Epithelial cell of esophagus (primary cell): ENCODE measurements at regions not wholly inside any gene's neighbourhood (a gene's known extent, or its start where the extent isn't known, plus 50 kb on each side); places are given as distances from the start of the nearest gene placed in this dataset.
A peak's percentile ranks its signal among the peaks of the same experiment; 100 is the strongest.
"Not testable (repeated sequence)": the region's sequence is repeated elsewhere in the genome, so short reads cannot be mapped to it uniquely, and the experiment has no call there.

Experiments
- DNase-seq: peaks from one replicate; pipeline ENCODE4 v3.0.0; 2010; ENCODE audit warnings: low read depth
- H3K4me3 ChIP-seq: 2 replicates; pipeline ENCODE4 v1.5.1; 2011; ENCODE audit warnings: mild to moderate bottlenecking, low read length, control low read depth
- CTCF ChIP-seq: IDR thresholded peaks from 2 replicates; pipeline ENCODE4 v1.5.1; 2011; ENCODE audit warnings: low read depth, mild to moderate bottlenecking, low read length, control low read depth, inconsistent platforms; ENCODE audit not compliant: insufficient read depth; ENCODE audit errors: missing control alignments

- TF ChIP-seq CTCF = no peak
- no peak overlapping the region for H3K4me3 ChIP-seq
- no peak for DNase-seq
Observed at GRCh38 chr1:188708795-188709535, 1768.7 kb downstream of the BRINP3 start.

- peak; percentile 33 for TF ChIP-seq CTCF
Observed at GRCh38 chr1:188715566-188715965, 1762.1 kb downstream of the BRINP3 start.

GRCh38 chr1:188719735-188720134 is 1757.9 kb downstream of the BRINP3 start:
- no peak for TF ChIP-seq CTCF
- DNase-seq = no peak
- no peak overlapping the region for H3K4me3 ChIP-seq

More at GRCh38 chr1:188715566-188715965, 1762.1 kb downstream of the BRINP3 start:
- H3K4me3 ChIP-seq = no peak overlapping the region
- peak; percentile 10 for DNase-seq

- DNase-seq = no peak
Observed at GRCh38 chr1:188723332-188724020, 1754.2 kb downstream of the BRINP3 start.

GRCh38 chr1:188729039-188729438 is 1748.6 kb downstream of the BRINP3 start:
- DNase-seq = no peak
- no peak overlapping the region for H3K4me3 ChIP-seq
- no peak for TF ChIP-seq CTCF

More at GRCh38 chr1:188723332-188724020, 1754.2 kb downstream of the BRINP3 start:
- no peak for TF ChIP-seq CTCF
- no peak overlapping the region for H3K4me3 ChIP-seq

GRCh38 chr1:188735567-188735966 is 1742.1 kb downstream of the BRINP3 start:
- no peak for TF ChIP-seq CTCF
- no peak overlapping the region for H3K4me3 ChIP-seq
- no peak for DNase-seq

GRCh38 chr1:188749275-188749674 is 1728.4 kb downstream of the BRINP3 start:
- DNase-seq, H3K4me3 ChIP-seq: not testable (repeated sequence)

GRCh38 chr1:188752027-188752426 is 1725.6 kb downstream of the BRINP3 start:
- DNase-seq = not testable (repeated sequence)

GRCh38 chr1:188757747-188758146 is 1719.9 kb downstream of the BRINP3 start:
- H3K4me3 ChIP-seq, DNase-seq: not testable (repeated sequence)

More at GRCh38 chr1:188752027-188752426, 1725.6 kb downstream of the BRINP3 start:
- not testable (repeated sequence) for H3K4me3 ChIP-seq
